ENCODE measurements at regions not wholly inside any gene's neighbourhood (a gene's known extent, or its start where the extent isn't known, plus 50 kb on each side); places are given as distances from the start of the nearest gene placed in this dataset.

GRCh38 chr9:88685966-88686365 lies 151.0 kb downstream of the NXNL2 start:
- in situ Hi-C loops (cut with HindIII; ENCODE audit: low pct_unique_long_range_greater_than_20kb, low sequenced_read_pairs), result no loop called here
- TF ChIP-seq JUND (IDR thresholded peaks at IDR 0.05; ENCODE audit: low read depth), result no peak
- no peak for DNase-seq (ENCODE audit: low read depth in 1 of 2, low spot score in 1 of 2)

- no peak for DNase-seq (ENCODE audit: low read depth in 1 of 2, low spot score in 1 of 2)
- TF ChIP-seq JUND (IDR thresholded peaks at IDR 0.05; ENCODE audit: low read depth), result no peak
- in situ Hi-C loops (cut with HindIII; ENCODE audit: low pct_unique_long_range_greater_than_20kb, low sequenced_read_pairs), result no loop called here
Observed at GRCh38 chr9:88689509-88690298, 154.7 kb downstream of the NXNL2 start.

GRCh38 chr9:88690628-88691027 lies 155.7 kb downstream of the NXNL2 start:
- no peak for TF ChIP-seq JUND (IDR thresholded peaks at IDR 0.05; ENCODE audit: low read depth)
- in situ Hi-C loops (cut with HindIII; ENCODE audit: low pct_unique_long_range_greater_than_20kb, low sequenced_read_pairs), result no loop called here
- DNase-seq (ENCODE audit: low read depth in 1 of 2, low spot score in 1 of 2), result no peak

GRCh38 chr9:88691091-88691490 lies 156.1 kb downstream of the NXNL2 start:
- no peak for TF ChIP-seq JUND (IDR thresholded peaks at IDR 0.05; ENCODE audit: low read depth)
- in situ Hi-C loops (cut with HindIII; ENCODE audit: low pct_unique_long_range_greater_than_20kb, low sequenced_read_pairs), result no loop called here
- no peak for DNase-seq (ENCODE audit: low read depth in 1 of 2, low spot score in 1 of 2)

- in situ Hi-C loops (cut with HindIII; ENCODE audit: low pct_unique_long_range_greater_than_20kb, low sequenced_read_pairs), result no loop called here
- DNase-seq (ENCODE audit: low read depth in 1 of 2, low spot score in 1 of 2), result no peak
- no peak for TF ChIP-seq JUND (IDR thresholded peaks at IDR 0.05; ENCODE audit: low read depth)
Observed at GRCh38 chr9:88691811-88692210, 156.8 kb downstream of the NXNL2 start.

GRCh38 chr9:88692827-88693226 lies 157.8 kb downstream of the NXNL2 start:
- TF ChIP-seq JUND (IDR thresholded peaks at IDR 0.05; ENCODE audit: low read depth), result no peak
- in situ Hi-C loops (cut with HindIII; ENCODE audit: low pct_unique_long_range_greater_than_20kb, low sequenced_read_pairs), result no loop called here
- no peak for DNase-seq (ENCODE audit: low read depth in 1 of 2, low spot score in 1 of 2)

- no peak for DNase-seq (ENCODE audit: low read depth in 1 of 2, low spot score in 1 of 2)
- TF ChIP-seq JUND (IDR thresholded peaks at IDR 0.05; ENCODE audit: low read depth), result no peak
- in situ Hi-C loops (cut with HindIII; ENCODE audit: low pct_unique_long_range_greater_than_20kb, low sequenced_read_pairs), result no loop called here
Observed at GRCh38 chr9:88694625-88695024, 159.6 kb downstream of the NXNL2 start.

GRCh38 chr9:88696501-88696900 lies 161.5 kb downstream of the NXNL2 start:
- DNase-seq (ENCODE audit: low read depth in 1 of 2, low spot score in 1 of 2), result no peak
- no peak for TF ChIP-seq JUND (IDR thresholded peaks at IDR 0.05; ENCODE audit: low read depth)
- in situ Hi-C loops (cut with HindIII; ENCODE audit: low pct_unique_long_range_greater_than_20kb, low sequenced_read_pairs), result no loop called here

- in situ Hi-C loops (cut with HindIII; ENCODE audit: low pct_unique_long_range_greater_than_20kb, low sequenced_read_pairs), result no loop called here
- TF ChIP-seq JUND (IDR thresholded peaks at IDR 0.05; ENCODE audit: low read depth), result no peak
- DNase-seq (ENCODE audit: low read depth in 1 of 2, low spot score in 1 of 2), result no peak
Observed at GRCh38 chr9:88697764-88698432, 162.9 kb downstream of the NXNL2 start.

GRCh38 chr9:88702985-88703384 lies 168.0 kb downstream of the NXNL2 start:
- no peak for TF ChIP-seq JUND (IDR thresholded peaks at IDR 0.05; ENCODE audit: low read depth)
- in situ Hi-C loops (cut with HindIII; ENCODE audit: low pct_unique_long_range_greater_than_20kb, low sequenced_read_pairs), result no loop called here
- no peak for DNase-seq (ENCODE audit: low read depth in 1 of 2, low spot score in 1 of 2)

GRCh38 chr9:88706193-88707113 lies 171.5 kb downstream of the NXNL2 start:
- TF ChIP-seq JUND (IDR thresholded peaks at IDR 0.05; ENCODE audit: low read depth), result no peak
- no peak for DNase-seq (ENCODE audit: low read depth in 1 of 2, low spot score in 1 of 2)
- in situ Hi-C loops (cut with HindIII; ENCODE audit: low pct_unique_long_range_greater_than_20kb, low sequenced_read_pairs), result no loop called here

GRCh38 chr9:88710449-88710848 lies 175.5 kb downstream of the NXNL2 start:
- no peak for DNase-seq (ENCODE audit: low read depth in 1 of 2, low spot score in 1 of 2)
- TF ChIP-seq JUND (IDR thresholded peaks at IDR 0.05; ENCODE audit: low read depth), result no peak
- in situ Hi-C loops (cut with HindIII; ENCODE audit: low pct_unique_long_range_greater_than_20kb, low sequenced_read_pairs), result no loop called here

All from T47D (cell line).